Sigmoid colon (tissue), 6 donors: ENCODE measurements at regions not wholly inside any gene's neighbourhood (a gene's known extent, or its start where the extent isn't known, plus 50 kb on each side); places are given as distances from the start of the nearest gene placed in this dataset.

ENCODE experiments used
- DNase-seq: peaks from one replicate; pipeline ENCODE4 v3.0.0-alpha.2; 2019
- H3K27ac ChIP-seq, 4 donors: fragments of 200-600 bp; sonication (generic); one replicate each; pipeline ENCODE4 v1.5.1; 2016 to 2019; ENCODE audit warnings: mild to moderate bottlenecking in 1 of 4
- H3K27me3 ChIP-seq, 3 donors: fragments of 200-600 bp; sonication (generic); one replicate each; pipeline ENCODE4 v1.5.1; 2019; ENCODE audit warnings: mild to moderate bottlenecking in 1 of 3
- H3K36me3 ChIP-seq, 4 donors: fragments of 200-600 bp; sonication (generic); one replicate each; pipeline ENCODE4 v1.5.1; 2016 to 2019
- H3K4me1 ChIP-seq, 4 donors: fragments of 200-600 bp; sonication (generic); one replicate each; pipeline ENCODE4 v1.5.1; 2017 to 2019
- H3K4me3 ChIP-seq, 4 donors: fragments of 200-600 bp; sonication (generic); one replicate each; pipeline ENCODE4 v1.5.1; 2017 to 2019; ENCODE audit warnings: mild to moderate bottlenecking in 2 of 4, moderate library complexity in 1 of 4
- H3K9me3 ChIP-seq, 4 donors: fragments of 200-600 bp in 3 of 4; sonication (generic) in 3 of 4; one replicate each; pipeline versions ENCODE4 v1.5.1 to v1.6.1; 2013 to 2019
- EP300 ChIP-seq, 4 donors: sonication (generic); formaldehyde crosslinking; IDR thresholded peaks; one replicate each; pipeline ENCODE4 v1.6.1; 2017; ENCODE audit warnings: antibody characterized with exemption in 4 of 4
- POLR2A ChIP-seq, 2 donors: fragments of 450-650 bp; IDR thresholded peaks; one replicate each; pipeline ENCODE4 v1.6.1; 2016; ENCODE audit warnings: antibody characterized with exemption in 2 of 2, mild to moderate bottlenecking in 2 of 2, moderate library complexity in 2 of 2
- POLR2AphosphoS5 ChIP-seq, 4 donors: sonication (generic); formaldehyde crosslinking; IDR thresholded peaks; one replicate each; pipeline ENCODE4 v1.6.1; 2017; ENCODE audit warnings: antibody characterized with exemption in 4 of 4
- WGBS, 2 donors: extraction: QIAGEN DNeasy Blood & Tissue Kit; methylation state at CpG; one replicate each; pipeline ENCODE4 v1.1.7; 2013; 5-methylcytosine and 5-hydroxymethylcytosine counted together
- intact Hi-C: fragments of 100-400 bp; cut with DNase I; formaldehyde crosslinking; loops from one replicate; pipeline ENCODE4 v1.15.1; 2023
- TF ChIP-seq, protein P1 (sequence below), 4 experiments: fragments of 450-650 bp in 3 of 4; fragments of 200-600 bp in 1 of 4; IDR thresholded peaks; one replicate each; pipeline ENCODE4 v1.5.1; 2016 to 2019; ENCODE audit warnings: antibody characterized with exemption in 4 of 4, mild to moderate bottlenecking in 3 of 4, moderate library complexity in 2 of 4
- donor health status: healthy with polysubstance abuse.
- donor health status: healthy.

DNA sequence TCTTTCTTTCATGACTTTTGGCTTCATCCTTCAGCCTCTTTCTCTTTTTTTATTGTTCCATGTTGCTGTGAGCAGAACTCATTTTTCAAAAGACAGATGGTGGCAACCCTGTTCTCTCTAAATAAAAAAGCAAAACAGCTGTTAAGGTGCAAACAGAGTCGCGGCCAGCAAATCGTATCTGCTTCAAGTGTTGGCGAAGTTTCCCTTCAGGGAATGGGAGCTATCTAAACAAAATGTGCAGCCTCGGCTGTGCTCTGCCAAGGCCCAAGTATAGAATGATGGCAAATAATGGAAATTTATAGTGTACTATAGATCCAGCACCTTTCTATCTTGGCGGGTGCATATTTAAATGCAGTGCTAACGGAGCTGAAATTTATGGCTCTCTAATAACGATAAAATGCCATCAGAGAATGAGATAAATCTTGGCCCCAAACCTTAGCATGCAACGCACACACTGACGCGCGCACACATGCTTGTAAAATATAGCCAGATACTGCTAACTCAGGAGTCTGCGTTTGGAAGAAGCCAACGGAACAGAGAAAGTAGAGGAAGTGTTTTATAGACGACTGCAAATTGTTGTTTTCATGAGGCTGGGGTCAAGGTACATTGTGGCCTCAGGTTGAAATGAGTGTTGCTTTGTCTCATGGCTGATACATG is 315.5 kb upstream of the RBFOX1 start:
- 67 to 72% methylated on average over 15 of the region's 15 CpGs for WGBS, 2 donors

DNA sequence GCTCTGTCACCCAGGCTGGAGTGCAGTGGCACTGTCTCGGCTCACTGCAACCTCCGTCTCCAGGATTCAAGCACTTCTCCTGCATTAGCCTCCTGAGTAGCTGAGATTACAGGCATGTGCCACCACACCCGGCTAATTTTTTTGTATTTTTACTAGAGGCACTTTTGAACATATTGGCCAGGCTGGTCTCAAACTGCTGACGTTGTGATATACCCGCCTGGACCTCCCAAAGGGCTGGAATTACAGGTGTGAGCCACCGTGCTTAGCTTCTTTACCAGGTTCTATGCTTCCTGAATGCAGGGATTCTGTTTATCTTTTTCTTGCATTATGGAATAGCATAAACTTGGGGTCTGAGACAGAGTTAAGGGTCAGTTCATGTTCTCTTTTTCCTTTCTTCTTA is 317.9 kb upstream of the RBFOX1 start:
- no peaks in the 10 kb centered on the region for H3K9me3 ChIP-seq
- no peaks in the 10 kb centered on the region for H3K36me3 ChIP-seq
- no peak overlapping the region for H3K4me3 ChIP-seq
- intact Hi-C loops = no loop called here
- peaks cover 0 to 3% (median 0%) of the 10 kb centered on the region in 3 donors for H3K27me3 ChIP-seq
- WGBS, 2 donors = 86 to 87% methylated on average over 6 of the region's 6 CpGs
- no peak for DNase-seq
- H3K4me1 ChIP-seq = no peaks in the 10 kb centered on the region
- TF ChIP-seq EP300 (IDR thresholded peaks at IDR 0.05) = no peak
- TF ChIP-seq, protein P1, sequence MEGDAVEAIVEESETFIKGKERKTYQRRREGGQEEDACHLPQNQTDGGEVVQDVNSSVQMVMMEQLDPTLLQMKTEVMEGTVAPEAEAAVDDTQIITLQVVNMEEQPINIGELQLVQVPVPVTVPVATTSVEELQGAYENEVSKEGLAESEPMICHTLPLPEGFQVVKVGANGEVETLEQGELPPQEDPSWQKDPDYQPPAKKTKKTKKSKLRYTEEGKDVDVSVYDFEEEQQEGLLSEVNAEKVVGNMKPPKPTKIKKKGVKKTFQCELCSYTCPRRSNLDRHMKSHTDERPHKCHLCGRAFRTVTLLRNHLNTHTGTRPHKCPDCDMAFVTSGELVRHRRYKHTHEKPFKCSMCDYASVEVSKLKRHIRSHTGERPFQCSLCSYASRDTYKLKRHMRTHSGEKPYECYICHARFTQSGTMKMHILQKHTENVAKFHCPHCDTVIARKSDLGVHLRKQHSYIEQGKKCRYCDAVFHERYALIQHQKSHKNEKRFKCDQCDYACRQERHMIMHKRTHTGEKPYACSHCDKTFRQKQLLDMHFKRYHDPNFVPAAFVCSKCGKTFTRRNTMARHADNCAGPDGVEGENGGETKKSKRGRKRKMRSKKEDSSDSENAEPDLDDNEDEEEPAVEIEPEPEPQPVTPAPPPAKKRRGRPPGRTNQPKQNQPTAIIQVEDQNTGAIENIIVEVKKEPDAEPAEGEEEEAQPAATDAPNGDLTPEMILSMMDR (IDR thresholded peaks at IDR 0.05) = no peak
- TF ChIP-seq POLR2AphosphoS5 (IDR thresholded peaks at IDR 0.05) = no peak
- TF ChIP-seq POLR2A (IDR thresholded peaks at IDR 0.05) = no peak
- H3K27ac ChIP-seq = no peak overlapping the region

More for the DNA sequence above, 315.5 kb upstream of the RBFOX1 start:
- Histone ChIP-seq H3K4me1 (no peaks in the 10 kb centered on the region), H3K27ac (no peak overlapping the region), H3K27me3 (peaks cover 0 to 3% (median 0%) of the 10 kb centered on the region in 3 donors), H3K36me3 (no peaks in the 10 kb centered on the region), H3K4me3 (no peak overlapping the region), H3K9me3 (no peaks in the 10 kb centered on the region)
- intact Hi-C loops = no loop called here
- TF ChIP-seq, protein P1 (IDR thresholded peaks at IDR 0.05) = no peak
- TF ChIP-seq POLR2A (IDR thresholded peaks at IDR 0.05) (no peak), EP300 (IDR thresholded peaks at IDR 0.05) (no peak), POLR2AphosphoS5 (IDR thresholded peaks at IDR 0.05) (no peak)
- no peak for DNase-seq

DNA sequence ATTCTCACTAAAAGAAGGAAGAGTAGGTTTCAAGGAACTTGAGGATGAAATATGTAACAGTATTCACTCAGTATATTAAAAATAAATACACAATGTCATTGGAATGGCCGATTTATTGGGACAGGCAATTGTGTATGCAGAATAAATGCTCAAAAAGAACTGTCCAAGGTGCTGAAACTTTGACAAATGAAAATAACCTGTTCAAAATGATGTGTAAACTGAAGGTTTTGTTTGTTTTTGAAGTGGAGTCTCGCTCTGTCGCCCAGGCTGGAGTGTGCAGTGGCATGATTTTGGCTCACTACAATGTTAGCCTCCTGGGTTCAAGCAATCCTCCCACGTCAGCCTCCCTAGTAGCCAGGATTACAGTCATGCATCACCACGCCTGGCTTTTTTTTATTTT is 318.7 kb upstream of the RBFOX1 start:
- H3K9me3 ChIP-seq = no peaks in the 10 kb centered on the region
- 44 to 55% methylated on average over 5 of the region's 5 CpGs for WGBS, 2 donors
- no peaks in the 10 kb centered on the region for H3K27me3 ChIP-seq
- H3K36me3 ChIP-seq = no peaks in the 10 kb centered on the region
- no peaks in the 10 kb centered on the region for H3K4me1 ChIP-seq
- no peak for DNase-seq
- no peak overlapping the region for H3K27ac ChIP-seq
- no peak overlapping the region for H3K4me3 ChIP-seq
- no peak for TF ChIP-seq POLR2A (IDR thresholded peaks at IDR 0.05)
- TF ChIP-seq, protein P1 (IDR thresholded peaks at IDR 0.05) = no peak
- TF ChIP-seq POLR2AphosphoS5 (IDR thresholded peaks at IDR 0.05) = no peak
- TF ChIP-seq EP300 (IDR thresholded peaks at IDR 0.05) = no peak
- intact Hi-C loops = no loop called here

DNA sequence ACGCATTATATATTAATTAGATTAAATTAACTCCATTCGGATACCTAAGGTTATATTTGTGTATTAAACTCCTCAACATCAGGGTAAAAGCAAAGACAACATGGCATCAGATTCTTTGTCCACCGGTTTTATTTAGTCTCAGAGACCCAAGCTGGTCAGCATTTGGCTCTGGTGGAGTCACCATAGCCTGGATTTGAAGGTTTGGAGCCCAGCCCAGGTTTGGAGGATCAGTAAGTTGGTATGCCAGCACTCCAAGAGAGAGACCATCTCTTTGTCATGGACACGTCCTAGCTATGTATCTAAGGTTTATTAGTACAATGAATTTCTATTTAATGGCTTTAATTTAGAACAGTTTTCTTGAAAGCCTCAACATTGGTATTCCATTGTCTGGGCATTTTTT is 328.4 kb upstream of the RBFOX1 start:
- intact Hi-C loops = no loop called here
- TF ChIP-seq POLR2A (IDR thresholded peaks at IDR 0.05) = no peak
- no peak for TF ChIP-seq EP300 (IDR thresholded peaks at IDR 0.05)
- no peak for TF ChIP-seq POLR2AphosphoS5 (IDR thresholded peaks at IDR 0.05)
- TF ChIP-seq, protein P1 (IDR thresholded peaks at IDR 0.05) = no peak
- Histone ChIP-seq H3K27me3 (no peaks in the 10 kb centered on the region), H3K4me1 (no peaks in the 10 kb centered on the region), H3K4me3 (no peak overlapping the region), H3K27ac (no peak overlapping the region), H3K9me3 (no peaks in the 10 kb centered on the region), H3K36me3 (no peaks in the 10 kb centered on the region)
- WGBS, 2 donors = 78% methylated on average over 4 of the region's 4 CpGs
- no peak for DNase-seq

DNA sequence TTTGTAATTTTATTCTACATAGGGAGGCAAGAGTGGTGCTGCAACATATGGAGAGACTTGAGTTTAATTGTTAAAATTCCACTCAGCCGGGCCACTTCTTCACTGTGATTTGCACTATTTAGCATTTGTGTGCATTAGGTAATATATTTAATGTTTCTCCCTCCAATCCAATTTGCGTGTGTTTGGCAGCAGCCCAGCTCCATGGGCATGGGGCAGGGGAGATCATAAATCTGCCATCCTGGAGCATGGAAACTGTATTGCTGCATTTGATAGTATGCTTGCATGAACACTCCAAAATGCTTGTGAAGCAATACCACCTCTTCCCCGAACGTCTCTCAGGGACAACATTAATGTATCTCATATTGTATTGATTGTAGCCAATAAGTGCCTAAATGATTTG is 339.1 kb upstream of the RBFOX1 start:
- H3K4me3 ChIP-seq = no peak overlapping the region
- TF ChIP-seq POLR2A (IDR thresholded peaks at IDR 0.05) (no peak), EP300 (IDR thresholded peaks at IDR 0.05) (no peak), POLR2AphosphoS5 (IDR thresholded peaks at IDR 0.05) (no peak)
- TF ChIP-seq, protein P1 (IDR thresholded peaks at IDR 0.05) = no peak
- H3K4me1 ChIP-seq = no peaks in the 10 kb centered on the region
- H3K27me3 ChIP-seq = no peaks in the 10 kb centered on the region
- H3K9me3 ChIP-seq = no peaks in the 10 kb centered on the region
- no peaks in the 10 kb centered on the region for H3K36me3 ChIP-seq
- H3K27ac ChIP-seq = no peak overlapping the region
- no peak for DNase-seq
- WGBS, 2 donors = 33 to 40% methylated on average over 4 of the region's 4 CpGs
- intact Hi-C loops = no loop called here
